HepG2 (cell line): ENCODE measurements at regions not wholly inside any gene's neighbourhood (a gene's known extent, or its start where the extent isn't known, plus 50 kb on each side); places are given as distances from the start of the nearest gene placed in this dataset.
A peak's percentile ranks its signal among the peaks of the same experiment; 100 is the strongest.

ENCODE experiments used
- CREM ChIP-seq, 2 experiments: sonication (generic) in 1 of 2; formaldehyde crosslinking in 1 of 2; IDR thresholded peaks; 2 replicates each; pipeline versions ENCODE4 v1.4.0 to v1.6.1; 2016 to 2020; ENCODE audit warnings: antibody characterized with exemption in 1 of 2, mild to moderate bottlenecking in 1 of 2, missing genetic modification reagents in 1 of 2
- CTCF ChIP-seq: sonication (generic); formaldehyde crosslinking; IDR thresholded peaks from 2 replicates; pipeline ENCODE4 v1.5.0; 2020; ENCODE audit warnings: mild to moderate bottlenecking, missing genetic modification reagents, moderate library complexity
- ETV5 ChIP-seq: IDR thresholded peaks from 2 replicates; pipeline ENCODE4 v1.6.1; 2018; ENCODE audit warnings: missing biosample characterization, missing genetic modification reagents, inconsistent platforms, borderline replicate concordance
- KAT8 ChIP-seq: IDR thresholded peaks from 2 replicates; pipeline ENCODE4 v1.6.1; 2016; ENCODE audit warnings: missing genetic modification reagents, missing compliant biosample characterization
- NKX3-1 ChIP-seq: sonication (generic); formaldehyde crosslinking; IDR thresholded peaks from 2 replicates; pipeline ENCODE4 v1.5.0; 2020; ENCODE audit warnings: missing genetic modification reagents
- PAX8 ChIP-seq: sonication (generic); formaldehyde crosslinking; IDR thresholded peaks from 2 replicates; pipeline ENCODE4 v1.8.0; 2022; ENCODE audit warnings: mild to moderate bottlenecking, missing genetic modification reagents, borderline replicate concordance
- POLR2G ChIP-seq: fragments of 200-400 bp; formaldehyde crosslinking; IDR thresholded peaks from 2 replicates; pipeline ENCODE4 v1.6.1; 2018; ENCODE audit warnings: mild to moderate bottlenecking, low read depth, low read length, moderate library complexity
- SOX6 ChIP-seq, 2 experiments: fragments of 450-650 bp in 1 of 2; sonication (generic) in 1 of 2; formaldehyde crosslinking in 1 of 2; IDR thresholded peaks; 2 replicates each; pipeline versions ENCODE4 v1.4.0 to v1.6.1; 2017 to 2020; ENCODE audit warnings: antibody characterized with exemption in 1 of 2, mild to moderate bottlenecking in 1 of 2, missing genetic modification reagents in 1 of 2
- TCF7 ChIP-seq: sonication (generic); IDR thresholded peaks from 2 replicates; pipeline ENCODE4 v1.6.1; 2016; ENCODE audit warnings: antibody characterized with exemption, low read depth
- TERF1 ChIP-seq: sonication (generic); formaldehyde crosslinking; IDR thresholded peaks from 2 replicates; pipeline ENCODE4 v1.8.0; 2022; ENCODE audit warnings: mild to moderate bottlenecking, missing genetic modification reagents, moderate library complexity
- ZFP91 ChIP-seq: sonication (generic); formaldehyde crosslinking; IDR thresholded peaks from 2 replicates; pipeline ENCODE4 v1.9.0; 2022; ENCODE audit warnings: missing genetic modification reagents, mild to moderate bottlenecking, borderline replicate concordance
- ZNF138 ChIP-seq: sonication (generic); formaldehyde crosslinking; IDR thresholded peaks from 2 replicates; pipeline ENCODE4 v1.5.0; 2020; ENCODE audit warnings: mild to moderate bottlenecking, low read depth, missing genetic modification reagents
- ZNF205 ChIP-seq: IDR thresholded peaks from 2 replicates; pipeline ENCODE4 v1.6.1; 2018; ENCODE audit warnings: missing biosample characterization, missing genetic modification reagents
- ZNF709 ChIP-seq: sonication (generic); formaldehyde crosslinking; IDR thresholded peaks from 2 replicates; pipeline ENCODE4 v1.5.0; 2020; ENCODE audit warnings: mild to moderate bottlenecking, missing genetic modification reagents
- ZNF891 ChIP-seq: sonication (generic); formaldehyde crosslinking; IDR thresholded peaks from 2 replicates; pipeline ENCODE4 v1.5.0; 2020; ENCODE audit warnings: mild to moderate bottlenecking, missing genetic modification reagents
- TF ChIP-seq, protein P1 (sequence below): sonication (generic); formaldehyde crosslinking; IDR thresholded peaks from 2 replicates; pipeline ENCODE4 v1.8.1; 2023; ENCODE audit warnings: mild to moderate bottlenecking, missing genetic modification reagents
- TF ChIP-seq, protein P2 (sequence below): sonication (generic); formaldehyde crosslinking; IDR thresholded peaks from 2 replicates; pipeline ENCODE4 v1.9.0; 2022; ENCODE audit warnings: low read depth, missing genetic modification reagents
- TF ChIP-seq, protein P3 (sequence below): sonication (generic); formaldehyde crosslinking; conservative IDR thresholded peaks from 2 replicates; pipeline ENCODE4 v1.4.0; 2020; ENCODE audit warnings: missing genetic modification reagents

GRCh38 chr9:89999534-90000370 lies 394.9 kb downstream of the GADD45G start (continued):
- TF ChIP-seq TERF1: no peak
- no peak for TF ChIP-seq ZNF138 (CRISPR knock-in tag)
- no peak for TF ChIP-seq ZFP91 (CRISPR knock-in tag)
- TF ChIP-seq ZNF891 (CRISPR knock-in tag): no peak
- no peak for TF ChIP-seq ETV5 (CRISPR knock-in tag)
- TF ChIP-seq ZNF205 (CRISPR knock-in tag): no peak
- TF ChIP-seq PAX8: no peak
- TF ChIP-seq, protein P1, sequence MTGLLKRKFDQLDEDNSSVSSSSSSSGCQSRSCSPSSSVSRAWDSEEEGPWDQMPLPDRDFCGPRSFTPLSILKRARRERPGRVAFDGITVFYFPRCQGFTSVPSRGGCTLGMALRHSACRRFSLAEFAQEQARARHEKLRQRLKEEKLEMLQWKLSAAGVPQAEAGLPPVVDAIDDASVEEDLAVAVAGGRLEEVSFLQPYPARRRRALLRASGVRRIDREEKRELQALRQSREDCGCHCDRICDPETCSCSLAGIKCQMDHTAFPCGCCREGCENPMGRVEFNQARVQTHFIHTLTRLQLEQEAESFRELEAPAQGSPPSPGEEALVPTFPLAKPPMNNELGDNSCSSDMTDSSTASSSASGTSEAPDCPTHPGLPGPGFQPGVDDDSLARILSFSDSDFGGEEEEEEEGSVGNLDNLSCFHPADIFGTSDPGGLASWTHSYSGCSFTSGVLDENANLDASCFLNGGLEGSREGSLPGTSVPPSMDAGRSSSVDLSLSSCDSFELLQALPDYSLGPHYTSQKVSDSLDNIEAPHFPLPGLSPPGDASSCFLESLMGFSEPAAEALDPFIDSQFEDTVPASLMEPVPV (CRISPR knock-in tag): 0 out of 2 replicates have a peak, but pooled peaks have one; percentile 35
- no peak for TF ChIP-seq POLR2G
- TF ChIP-seq NKX3-1 (CRISPR knock-in tag): no peak
- TF ChIP-seq, protein P2, sequence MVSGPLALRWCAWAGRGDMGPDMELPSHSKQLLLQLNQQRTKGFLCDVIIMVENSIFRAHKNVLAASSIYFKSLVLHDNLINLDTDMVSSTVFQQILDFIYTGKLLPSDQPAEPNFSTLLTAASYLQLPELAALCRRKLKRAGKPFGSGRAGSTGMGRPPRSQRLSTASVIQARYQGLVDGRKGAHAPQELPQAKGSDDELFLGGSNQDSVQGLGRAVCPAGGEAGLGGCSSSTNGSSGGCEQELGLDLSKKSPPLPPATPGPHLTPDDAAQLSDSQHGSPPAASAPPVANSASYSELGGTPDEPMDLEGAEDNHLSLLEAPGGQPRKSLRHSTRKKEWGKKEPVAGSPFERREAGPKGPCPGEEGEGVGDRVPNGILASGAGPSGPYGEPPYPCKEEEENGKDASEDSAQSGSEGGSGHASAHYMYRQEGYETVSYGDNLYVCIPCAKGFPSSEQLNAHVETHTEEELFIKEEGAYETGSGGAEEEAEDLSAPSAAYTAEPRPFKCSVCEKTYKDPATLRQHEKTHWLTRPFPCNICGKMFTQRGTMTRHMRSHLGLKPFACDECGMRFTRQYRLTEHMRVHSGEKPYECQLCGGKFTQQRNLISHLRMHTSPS (CRISPR knock-in tag): peak; percentile 99
- 0 out of 2 replicates have a peak, but pooled peaks have one; percentile 5 for TF ChIP-seq CTCF
- no peak for TF ChIP-seq ZNF709 (CRISPR knock-in tag)
- TF ChIP-seq CREM (IDR thresholded peaks at IDR 0.05): peak; percentile 32; the same call in 1 of the 2 replicates
- no peak for TF ChIP-seq CREM (CRISPR knock-in tag; IDR thresholded peaks at IDR 0.05)
- TF ChIP-seq, protein P3, sequence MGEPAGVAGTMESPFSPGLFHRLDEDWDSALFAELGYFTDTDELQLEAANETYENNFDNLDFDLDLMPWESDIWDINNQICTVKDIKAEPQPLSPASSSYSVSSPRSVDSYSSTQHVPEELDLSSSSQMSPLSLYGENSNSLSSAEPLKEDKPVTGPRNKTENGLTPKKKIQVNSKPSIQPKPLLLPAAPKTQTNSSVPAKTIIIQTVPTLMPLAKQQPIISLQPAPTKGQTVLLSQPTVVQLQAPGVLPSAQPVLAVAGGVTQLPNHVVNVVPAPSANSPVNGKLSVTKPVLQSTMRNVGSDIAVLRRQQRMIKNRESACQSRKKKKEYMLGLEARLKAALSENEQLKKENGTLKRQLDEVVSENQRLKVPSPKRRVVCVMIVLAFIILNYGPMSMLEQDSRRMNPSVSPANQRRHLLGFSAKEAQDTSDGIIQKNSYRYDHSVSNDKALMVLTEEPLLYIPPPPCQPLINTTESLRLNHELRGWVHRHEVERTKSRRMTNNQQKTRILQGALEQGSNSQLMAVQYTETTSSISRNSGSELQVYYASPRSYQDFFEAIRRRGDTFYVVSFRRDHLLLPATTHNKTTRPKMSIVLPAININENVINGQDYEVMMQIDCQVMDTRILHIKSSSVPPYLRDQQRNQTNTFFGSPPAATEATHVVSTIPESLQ (CRISPR knock-in tag): no peak
- no peak for TF ChIP-seq SOX6 (IDR thresholded peaks at IDR 0.05)
- peak; percentile 67 for TF ChIP-seq SOX6 (CRISPR knock-in tag; IDR thresholded peaks at IDR 0.05)
- no peak; the same call in 1 of the 2 replicates for TF ChIP-seq KAT8 (CRISPR knock-in tag)
- no peak for TF ChIP-seq TCF7
